ENCODE measurements at regions not wholly inside any gene's neighbourhood (a gene's known extent, or its start where the extent isn't known, plus 50 kb on each side); places are given as distances from the start of the nearest gene placed in this dataset.
A peak's percentile ranks its signal among the peaks of the same experiment; 100 is the strongest.

- Histone ChIP-seq H3K4me1 (replicated peaks in 1 of 2) (no peaks in the 10 kb centered on the region), H3K4me3 (no peak overlapping the region), H3K27ac (no peak overlapping the region)
- ATAC-seq (replicated peaks in 6 of 8) = peak in 2 of 8 experiments; percentile 86 to 93
- in situ Hi-C loops (cut with MboI; ENCODE audit: low pct_unique_long_range_greater_than_20kb in 2 of 9, low sequenced_read_pairs in 9 of 9, unreplicated experiment in 9 of 9) = loop anchor here in 1 of 9 experiments (25.0 kb wide), 1 partner anchor 93 kb away; no protein-coding TSS in a partner anchor
- 0 to 82% (median 37%) methylated on average over 1 of the region's 1 CpG for WGBS, 10 experiments
Measured at GRCh38 chr7:127530148-127530547, 55.2 kb downstream of the GCC1 start.

GRCh38 chr7:127527561-127527960 is 57.8 kb downstream of the GCC1 start:
- no peak for ATAC-seq (replicated peaks in 6 of 8)
- H3K4me3 ChIP-seq = no peak overlapping the region
- WGBS, 10 experiments = 17 to 81% (median 67%) methylated on average over 1 to 4 of the region's 4 CpGs; no CpG with 5 or more reads in 3 of the 10 experiments
- H3K4me1 ChIP-seq (replicated peaks in 1 of 2) = no peaks in the 10 kb centered on the region
- H3K27ac ChIP-seq = no peak overlapping the region
- in situ Hi-C loops (cut with MboI; ENCODE audit: low pct_unique_long_range_greater_than_20kb in 2 of 9, low sequenced_read_pairs in 9 of 9, unreplicated experiment in 9 of 9) = loop anchor here in 1 of 9 experiments (25.0 kb wide), 1 partner anchor 90 kb away; no protein-coding TSS in a partner anchor

GRCh38 chr7:127525866-127526480 is 59.4 kb downstream of the GCC1 start:
- Histone ChIP-seq H3K4me3 (no peak overlapping the region), H3K4me1 (replicated peaks in 1 of 2) (no peaks in the 10 kb centered on the region), H3K27ac (no peak overlapping the region)
- ATAC-seq (replicated peaks in 6 of 8) = no peak
- in situ Hi-C loops (cut with MboI; ENCODE audit: low pct_unique_long_range_greater_than_20kb in 2 of 9, low sequenced_read_pairs in 9 of 9, unreplicated experiment in 9 of 9) = loop anchor here in 1 of 9 experiments (25.0 kb wide), 1 partner anchor 89 kb away; no protein-coding TSS in a partner anchor
- WGBS, 10 experiments = 0 to 72% (median 50%) methylated on average over 1 to 5 of the region's 5 CpGs; no CpG with 5 or more reads in 1 of the 10 experiments

- no peak for ATAC-seq (replicated peaks in 6 of 8)
- WGBS, 10 experiments = 20 to 100% (median 64%) methylated on average over 1 to 2 of the region's 2 CpGs; no CpG with 5 or more reads in 3 of the 10 experiments
- Histone ChIP-seq H3K27ac (no peak overlapping the region), H3K4me3 (no peak overlapping the region), H3K4me1 (replicated peaks in 1 of 2) (peaks cover 0 to 6% of the 10 kb centered on the region in 2 donors)
- in situ Hi-C loops (cut with MboI; ENCODE audit: low pct_unique_long_range_greater_than_20kb in 2 of 9, low sequenced_read_pairs in 9 of 9, unreplicated experiment in 9 of 9) = loop anchor here in 1 of 9 experiments (25.0 kb wide), 1 partner anchor 154 kb away; no protein-coding TSS in a partner anchor
Measured at GRCh38 chr7:127516320-127516719, 69.1 kb downstream of the GCC1 start.

GRCh38 chr7:127514499-127514898 is 70.9 kb downstream of the GCC1 start:
- Histone ChIP-seq H3K4me3 (no peak overlapping the region), H3K27ac (no peak overlapping the region), H3K4me1 (replicated peaks in 1 of 2) (peaks cover 0 to 6% of the 10 kb centered on the region in 2 donors)
- in situ Hi-C loops (cut with MboI; ENCODE audit: low pct_unique_long_range_greater_than_20kb in 2 of 9, low sequenced_read_pairs in 9 of 9, unreplicated experiment in 9 of 9) = loop anchor here in 1 of 9 experiments (25.0 kb wide), 1 partner anchor 152 kb away; no protein-coding TSS in a partner anchor
- ATAC-seq (replicated peaks in 6 of 8) = peak in 7 of 8 experiments; percentile 43 to 82 (median 60)

- in situ Hi-C loops (cut with MboI; ENCODE audit: low pct_unique_long_range_greater_than_20kb in 2 of 9, low sequenced_read_pairs in 9 of 9, unreplicated experiment in 9 of 9) = loop anchor here in 1 of 9 experiments (25.0 kb wide), 1 partner anchor 151 kb away; no protein-coding TSS in a partner anchor
- H3K4me1 ChIP-seq (replicated peaks in 1 of 2) = peaks cover 0 to 6% of the 10 kb centered on the region in 2 donors
- no peak overlapping the region for H3K4me3 ChIP-seq
- no peak overlapping the region for H3K27ac ChIP-seq
- 10 to 89% (median 83%) methylated on average over 1 to 10 of the region's 11 CpGs; no CpG with 5 or more reads in 1 of the 10 experiments for WGBS, 10 experiments
- ATAC-seq (replicated peaks in 6 of 8) = no peak
Measured at GRCh38 chr7:127513311-127513710, 72.1 kb downstream of the GCC1 start.

- H3K4me1 ChIP-seq (replicated peaks in 1 of 2) = peaks cover 0 to 6% of the 10 kb centered on the region in 2 donors
- no peak overlapping the region for H3K4me3 ChIP-seq
- in situ Hi-C loops (cut with MboI; ENCODE audit: low pct_unique_long_range_greater_than_20kb in 2 of 9, low sequenced_read_pairs in 9 of 9, unreplicated experiment in 9 of 9) = loop anchor here in 1 of 9 experiments (25.0 kb wide), 1 partner anchor 150 kb away; no protein-coding TSS in a partner anchor
- peak in 6 of 8 experiments; percentile 71 to 97 (median 84) for ATAC-seq (replicated peaks in 6 of 8)
- no peak overlapping the region for H3K27ac ChIP-seq
- 7 to 100% (median 60%) methylated on average over 1 to 6 of the region's 6 CpGs; no CpG with 5 or more reads in 4 of the 10 experiments for WGBS, 10 experiments
Measured at GRCh38 chr7:127512663-127513062, 72.7 kb downstream of the GCC1 start.

- H3K27ac ChIP-seq = no peak overlapping the region
- WGBS, 10 experiments = 0 to 75% (median 29%) methylated on average over 1 to 4 of the region's 4 CpGs; no CpG with 5 or more reads in 1 of the 10 experiments
- peak in 3 of 8 experiments; percentile 25 to 35 (median 33) for ATAC-seq (replicated peaks in 6 of 8)
- in situ Hi-C loops (cut with MboI; ENCODE audit: low pct_unique_long_range_greater_than_20kb in 2 of 9, low sequenced_read_pairs in 9 of 9, unreplicated experiment in 9 of 9) = loop anchor here in 1 of 9 experiments (25.0 kb wide), 1 partner anchor 142 kb away; no protein-coding TSS in a partner anchor
- H3K4me1 ChIP-seq (replicated peaks in 1 of 2) = no peaks in the 10 kb centered on the region
- H3K4me3 ChIP-seq = no peak overlapping the region
Measured at GRCh38 chr7:127504715-127505114, 80.7 kb downstream of the GCC1 start.

- in situ Hi-C loops (cut with MboI; ENCODE audit: low pct_unique_long_range_greater_than_20kb in 2 of 9, low sequenced_read_pairs in 9 of 9, unreplicated experiment in 9 of 9) = loop anchor here in 1 of 9 experiments (25.0 kb wide), 1 partner anchor 140 kb away; no protein-coding TSS in a partner anchor
- H3K4me3 ChIP-seq = no peak overlapping the region
- no peaks in the 10 kb centered on the region for H3K4me1 ChIP-seq (replicated peaks in 1 of 2)
- H3K27ac ChIP-seq = no peak overlapping the region
- 50 to 98% (median 93%) methylated on average over 4 of the region's 4 CpGs; no CpG with 5 or more reads in 1 of the 10 experiments for WGBS, 10 experiments
- ATAC-seq (replicated peaks in 6 of 8) = no peak
Measured at GRCh38 chr7:127501817-127502216, 83.6 kb downstream of the GCC1 start.

GRCh38 chr7:127487381-127487780 is 94.9 kb upstream of the ZNF800 start:
- no peaks in the 10 kb centered on the region for H3K4me1 ChIP-seq (replicated peaks in 1 of 2)
- 0 to 100% (median 60%) methylated on average over 1 to 3 of the region's 3 CpGs; no CpG with 5 or more reads in 1 of the 10 experiments for WGBS, 10 experiments
- in situ Hi-C loops (cut with MboI; ENCODE audit: low pct_unique_long_range_greater_than_20kb in 2 of 9, low sequenced_read_pairs in 9 of 9, unreplicated experiment in 9 of 9) = no loop called here
- H3K27ac ChIP-seq = no peak overlapping the region
- no peak for ATAC-seq (replicated peaks in 6 of 8)
- H3K4me3 ChIP-seq = no peak overlapping the region

GRCh38 chr7:127486654-127487053 is 94.1 kb upstream of the ZNF800 start:
- ATAC-seq (replicated peaks in 6 of 8) = no peak
- in situ Hi-C loops (cut with MboI; ENCODE audit: low pct_unique_long_range_greater_than_20kb in 2 of 9, low sequenced_read_pairs in 9 of 9, unreplicated experiment in 9 of 9) = no loop called here
- Histone ChIP-seq H3K4me3 (no peak overlapping the region), H3K27ac (no peak overlapping the region), H3K4me1 (replicated peaks in 1 of 2) (no peaks in the 10 kb centered on the region)
- WGBS, 10 experiments = 0 to 89% (median 57%) methylated on average over 1 to 3 of the region's 3 CpGs; no CpG with 5 or more reads in 1 of the 10 experiments

GRCh38 chr7:127485482-127485881 is 93.0 kb upstream of the ZNF800 start:
- no peak overlapping the region for H3K4me3 ChIP-seq
- no peaks in the 10 kb centered on the region for H3K4me1 ChIP-seq (replicated peaks in 1 of 2)
- no peak overlapping the region for H3K27ac ChIP-seq
- in situ Hi-C loops (cut with MboI; ENCODE audit: low pct_unique_long_range_greater_than_20kb in 2 of 9, low sequenced_read_pairs in 9 of 9, unreplicated experiment in 9 of 9) = no loop called here
- ATAC-seq (replicated peaks in 6 of 8) = no peak

GRCh38 chr7:127484954-127485353 is 92.4 kb upstream of the ZNF800 start:
- Histone ChIP-seq H3K27ac (no peak overlapping the region), H3K4me3 (no peak overlapping the region), H3K4me1 (replicated peaks in 1 of 2) (no peaks in the 10 kb centered on the region)
- WGBS, 10 experiments = 18 to 89% (median 54%) methylated on average over 2 to 6 of the region's 6 CpGs; no CpG with 5 or more reads in 1 of the 10 experiments
- peak in 1 of 8 experiments; percentile 48 for ATAC-seq (replicated peaks in 6 of 8)
- in situ Hi-C loops (cut with MboI; ENCODE audit: low pct_unique_long_range_greater_than_20kb in 2 of 9, low sequenced_read_pairs in 9 of 9, unreplicated experiment in 9 of 9) = no loop called here
